K562 (cell line): ENCODE measurements at regions not wholly inside any gene's neighbourhood (a gene's known extent, or its start where the extent isn't known, plus 50 kb on each side); places are given as distances from the start of the nearest gene placed in this dataset.
A peak's percentile ranks its signal among the peaks of the same experiment; 100 is the strongest.

Source experiments
- ATAC-seq: fragments of 200-7000 bp; cut with Tn5 transposase; 3 replicates; pipeline ENCODE4 v1.9.1; 2020; ENCODE audit warnings: moderate library complexity
- BruUV-seq: library from RNA; stranded (reverse); fragments of 400-500 nt; replicated peaks from 2 replicates; lab custom pipeline; 2021; lab: Mats Ljungman, UMichigan
- CTCF ChIA-PET: fragments of 300-600 bp; formaldehyde crosslinking; extraction: SDS; loops from one replicate; lab custom pipeline; 2021; ENCODE audit warnings: low intra/inter-chr PET ratio; lab: Yijun Ruan, JAX
- POLR2A ChIA-PET: fragments of 300-600, 350-650 bp; sonication (Branson Sonifier 250); formaldehyde crosslinking; extraction: SDS; loops from one replicate; lab custom pipeline; 2021; ENCODE audit warnings: antibody characterized with exemption, inconsistent platforms; lab: Yijun Ruan, JAX
- DNase-seq, 4 experiments: peaks; one replicate each; pipeline versions ENCODE4 v3.0.0 to v3.0.0-alpha.2; 2011 to 2018; ENCODE audit warnings: low spot score in 3 of 4, mixed read lengths in 3 of 4; ENCODE audit errors: extremely low read depth in 1 of 4
- FAIRE-seq: peaks from 2 replicates; lab custom pipeline; 2011; peaks lifted over from hg19 to GRCh38; lab: Jason Lieb, UNC
- H2AFZ ChIP-seq: 2 replicates; pipeline ENCODE4 v1.6.0; 2011; ENCODE audit warnings: low read depth, low read length, control low read depth, inconsistent platforms
- H3K27ac ChIP-seq: fragments of 200-600 bp; 3 replicates; pipeline ENCODE4 v1.8.0; 2011; ENCODE audit warnings: low read depth, mild to moderate bottlenecking, control low read depth, inconsistent platforms, low read length, moderate library complexity, mixed read lengths; ENCODE audit errors: extremely low read depth
- H3K27me3 ChIP-seq, 2 experiments: fragments of 300-600 bp in 1 of 2; 2 replicates in 1 of 2; 3 replicates in 1 of 2; pipeline versions ENCODE4 v1.6.0 to v1.8.0; 2011; ENCODE audit warnings: inconsistent platforms in 2 of 2, low read length in 2 of 2, mild to moderate bottlenecking in 1 of 2, mixed read lengths in 1 of 2, moderate library complexity in 1 of 2; ENCODE audit not compliant: control insufficient read depth in 2 of 2, insufficient read depth in 2 of 2
- H3K36me3 ChIP-seq: fragments of 300-600 bp; 3 replicates; pipeline ENCODE4 v1.8.0; 2011; ENCODE audit warnings: mild to moderate bottlenecking, low read length, inconsistent platforms; ENCODE audit not compliant: control insufficient read depth, insufficient read depth
- H3K4me1 ChIP-seq, 2 experiments: fragments of 200-600 bp in 1 of 2; replicated peaks in 1 of 2; 2 replicates in 1 of 2; 3 replicates in 1 of 2; pipeline versions ENCODE4 v1.5.1 to v1.8.0; 2011; ENCODE audit warnings: inconsistent platforms in 2 of 2, low read length in 2 of 2, mild to moderate bottlenecking in 1 of 2, mixed read lengths in 1 of 2, moderate library complexity in 1 of 2; ENCODE audit not compliant: control insufficient read depth in 2 of 2, insufficient read depth in 2 of 2
- H3K4me2 ChIP-seq: 2 replicates; pipeline ENCODE4 v1.6.1; 2011; ENCODE audit warnings: low read length, control low read depth, inconsistent platforms, mixed read lengths; ENCODE audit not compliant: insufficient read depth
- H3K4me3 ChIP-seq: fragments of 200-600 bp; sonication (generic), shearing (Covaris generic); 2 replicates; pipeline ENCODE4 v1.5.1; 2016; ENCODE audit warnings: control low read depth, inconsistent platforms
- H3K79me2 ChIP-seq: fragments of 200-600 bp; 3 replicates; pipeline ENCODE4 v1.8.0; 2011; ENCODE audit warnings: low read length, inconsistent platforms; ENCODE audit not compliant: control insufficient read depth, insufficient read depth
- H3K9ac ChIP-seq, 2 experiments: 2 replicates each; pipeline versions ENCODE4 v1.6.0 to v1.6.1; 2011; ENCODE audit warnings: low read depth in 2 of 2, low read length in 2 of 2, control low read depth in 1 of 2, inconsistent platforms in 1 of 2, mild to moderate bottlenecking in 1 of 2, mixed read lengths in 1 of 2; ENCODE audit not compliant: insufficient read depth in 1 of 2
- H3K9me1 ChIP-seq: one replicate; pipeline ENCODE4 v1.6.0; 2011; ENCODE audit warnings: inconsistent platforms, mild to moderate bottlenecking, low read length, moderate library complexity; ENCODE audit not compliant: control insufficient read depth, insufficient read depth
- H3K9me3 ChIP-seq: replicated peaks from 2 replicates; pipeline ENCODE4 v1.5.1; 2011; ENCODE audit warnings: low read depth, low read length, inconsistent platforms; ENCODE audit not compliant: control insufficient read depth, insufficient read depth
- H4K20me1 ChIP-seq: replicated peaks from 2 replicates; pipeline ENCODE4 v1.6.1; 2011; ENCODE audit warnings: low read length, inconsistent platforms, mixed read lengths; ENCODE audit not compliant: control insufficient read depth, insufficient read depth
- C11orf30 ChIP-seq: fragments of 450-650 bp; IDR thresholded peaks from 2 replicates; pipeline ENCODE4 v1.6.1; 2016; ENCODE audit warnings: low read depth, mild to moderate bottlenecking
- ESRRA ChIP-seq: fragments of 450-650 bp; IDR thresholded peaks from 2 replicates; pipeline ENCODE4 v1.6.1; 2014; ENCODE audit warnings: low read depth, mild to moderate bottlenecking, moderate library complexity, borderline replicate concordance
- FOXJ2 ChIP-seq: fragments of 200-800 bp; sonication (Bioruptor generic); IDR thresholded peaks from 2 replicates; pipeline ENCODE4 v1.6.1; 2016; ENCODE audit warnings: missing genetic modification characterization, missing compliant biosample characterization
- LCOR ChIP-seq: sonication (generic); formaldehyde crosslinking; IDR thresholded peaks from 2 replicates; pipeline ENCODE4 v1.8.0; 2022; ENCODE audit warnings: mild to moderate bottlenecking, missing genetic modification reagents
- MAFG ChIP-seq: fragments of 450-650 bp; conservative IDR thresholded peaks from 2 replicates; pipeline ENCODE4 v1.6.1; 2016; ENCODE audit warnings: missing genetic modification characterization, missing compliant biosample characterization
- MAX ChIP-seq: sonication (generic); formaldehyde crosslinking; IDR thresholded peaks from 2 replicates; pipeline ENCODE4 v1.9.0; 2022; ENCODE audit warnings: mild to moderate bottlenecking, missing genetic modification reagents
- MEIS2 ChIP-seq: fragments of 450-650 bp; IDR thresholded peaks from 2 replicates; pipeline ENCODE4 v1.6.1; 2014; ENCODE audit warnings: mild to moderate bottlenecking; ENCODE audit not compliant: partially characterized antibody
- SMARCC2 ChIP-seq: fragments of 450-650 bp; IDR thresholded peaks from 2 replicates; pipeline ENCODE4 v1.6.1; 2017; ENCODE audit warnings: antibody characterized with exemption, moderate library complexity, mild to moderate bottlenecking, low read depth
- ZBTB9 ChIP-seq: fragments of 450-650 bp; formaldehyde crosslinking; IDR thresholded peaks from 2 replicates; pipeline ENCODE4 v1.4.0; 2020; ENCODE audit warnings: mild to moderate bottlenecking, moderate library complexity
- ZNF316 ChIP-seq: fragments of 450-650 bp; IDR thresholded peaks from 2 replicates; pipeline ENCODE4 v1.6.1; 2016
- ZNF41 ChIP-seq: fragments of 250-450 bp; sonication (Bioruptor Pico); conservative IDR thresholded peaks from 2 replicates; pipeline ENCODE4 v1.4.0; 2020; ENCODE audit warnings: mild to moderate bottlenecking
- WGBS: fragments of 100-300 bp; shearing (Covaris generic); methylation state at CpG from one replicate; pipeline ENCODE4 v1.1.6; 2016; ENCODE audit warnings: low coverage, mixed read lengths; ENCODE audit not compliant: insufficient coverage; ENCODE audit errors: missing lambda C conversion rate; 5-methylcytosine and 5-hydroxymethylcytosine counted together
- in situ Hi-C: fragments of 300-500 bp; cut with MboI; formaldehyde crosslinking; loops from 4 replicates; pipeline ENCODE4 v1.15.0; 2018; ENCODE audit warnings: inconsistent platforms, mixed read lengths
- intact Hi-C: fragments of 100-400 bp; cut with micrococcal nuclease; formaldehyde crosslinking; loops from 2 replicates; pipeline ENCODE4 v1.14.2; 2022

- Histone ChIP-seq H2AFZ (no peak overlapping the region), H3K36me3 (no peaks in the 10 kb centered on the region), H3K4me1 (no peaks in the 10 kb centered on the region), H3K27ac (no peak overlapping the region), H4K20me1 (no peaks in the 10 kb centered on the region), H3K4me2 (no peak overlapping the region), H3K4me3 (no peak overlapping the region), H3K9me3 (no peaks in the 10 kb centered on the region), H3K9me1 (no peaks in the 10 kb centered on the region), H3K9ac (no peak overlapping the region), H3K27me3 (peaks cover 0 to 4% of the 10 kb centered on the region in 2 experiments; a peak in 2 of 5 replicates), H3K79me2 (no peaks in the 10 kb centered on the region)
- DNase-seq (no peak), FAIRE-seq (no peak), ATAC-seq (no peak)
- POLR2A ChIA-PET = interaction anchor here (1.4 kb wide), 1 partner anchor 11 kb away, joined by 4 read pairs; no protein-coding TSS in a partner anchor
- TF ChIP-seq ZNF316 (peak; percentile 62), ZBTB9 (CRISPR knock-in tag) (no peak), MAX (no peak), ZNF41 (no peak), ESRRA (no peak), SMARCC2 (no peak), MEIS2 (no peak), C11orf30 (peak; percentile 44), FOXJ2 (tag) (no peak), LCOR (no peak), MAFG (tag) (peak; percentile 30; the same call in 1 of the 2 replicates)
- CTCF ChIA-PET = no interaction called here
- intact Hi-C loops = no loop called here
- no TSS peak for BruUV-seq
- in situ Hi-C loops = no loop called here
- 0% methylated on average over 5 of the region's 5 CpGs for WGBS
These were observed 145.8 kb upstream of the UBE2E1 start for GRCh38 chr3:23659840-23660430.
